Activated CD4-positive, alpha-beta T cell treated with anti-CD3 and anti-CD28 coated beads for 24 hours (primary cell): ENCODE measurements at regions not wholly inside any gene's neighbourhood (a gene's known extent, or its start where the extent isn't known, plus 50 kb on each side); places are given as distances from the start of the nearest gene placed in this dataset.

Experiments used
- DNase-seq, 2 donors: peaks; one replicate each; pipeline ENCODE4 v3.0.0-alpha.2; 2020; ENCODE audit warnings: low read depth in 2 of 2

- no peak for DNase-seq
These were observed 143.6 kb downstream of the COPRS start for GRCh38 chr17:31715446-31715845.

DNA sequence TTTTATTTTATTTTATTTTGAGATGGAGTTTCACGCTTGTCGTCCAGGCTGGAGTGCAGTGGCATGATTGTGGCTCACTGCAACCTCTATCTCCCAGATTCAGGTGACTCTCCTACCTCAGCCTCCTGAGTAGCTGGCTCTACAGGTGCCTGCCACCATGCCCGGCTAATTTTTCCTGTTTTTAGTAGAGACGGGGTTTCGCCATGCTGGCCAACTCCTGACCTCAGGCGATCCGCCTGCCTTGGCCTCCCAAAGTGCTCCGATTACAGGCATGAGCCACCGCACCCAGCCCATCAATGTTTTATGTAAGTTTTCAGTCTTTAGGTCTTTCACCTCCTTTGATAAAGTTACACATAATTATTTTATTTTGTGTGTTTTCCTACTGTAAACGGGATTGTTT, 154.6 kb downstream of the COPRS start:
- no peak for DNase-seq

DNA sequence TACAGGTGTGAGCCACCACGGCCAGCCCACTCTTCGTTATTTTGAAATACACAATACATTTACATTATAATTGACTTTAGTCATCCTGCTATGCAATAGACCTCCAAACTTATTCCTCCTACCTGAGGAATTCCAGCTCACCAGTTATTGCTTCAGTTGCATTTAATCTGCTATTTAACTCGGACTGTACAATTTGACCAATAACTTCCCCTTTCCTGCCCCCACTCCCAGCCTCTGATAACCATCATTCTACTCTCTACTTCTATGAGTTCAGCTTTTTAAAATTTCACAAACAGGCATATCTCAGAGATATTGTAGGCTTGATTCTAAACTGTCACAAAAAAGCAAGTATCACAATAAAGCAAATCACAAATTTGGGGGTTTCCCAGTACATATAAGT, 157.0 kb downstream of the COPRS start:
- no peak for DNase-seq

GRCh38 chr17:31700973-31701372, 158.1 kb downstream of the COPRS start:
- DNase-seq = no peak

- DNase-seq = no peak
These were observed 159.2 kb downstream of the COPRS start for GRCh38 chr17:31699886-31700285.

GRCh38 chr17:31699281-31699680, 159.8 kb downstream of the COPRS start:
- DNase-seq = no peak

DNA sequence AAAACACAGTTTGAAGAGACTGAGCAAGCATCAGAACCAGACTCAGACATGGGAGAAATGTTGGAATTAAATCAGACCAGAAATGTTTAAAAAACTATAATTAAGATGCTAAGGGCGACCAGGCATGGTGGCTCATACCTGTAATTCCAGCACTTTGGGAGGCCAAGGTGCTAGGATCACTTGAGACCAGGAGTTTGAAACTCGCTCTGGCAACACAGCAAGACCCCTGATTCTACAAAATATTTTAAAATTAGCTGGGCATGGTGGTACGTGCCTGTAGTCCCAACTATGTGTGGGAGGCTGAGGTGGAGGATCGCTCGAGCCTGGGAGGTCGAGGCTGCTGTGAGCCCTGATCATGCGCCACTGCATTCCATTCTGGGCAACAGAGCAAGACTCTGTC, 160.3 kb downstream of the COPRS start:
- DNase-seq = no peak

GRCh38 chr17:31697838-31698237, 161.2 kb downstream of the COPRS start:
- DNase-seq = no peak

- no peak for DNase-seq
These were observed 162.2 kb downstream of the COPRS start for GRCh38 chr17:31696703-31697325.

DNA sequence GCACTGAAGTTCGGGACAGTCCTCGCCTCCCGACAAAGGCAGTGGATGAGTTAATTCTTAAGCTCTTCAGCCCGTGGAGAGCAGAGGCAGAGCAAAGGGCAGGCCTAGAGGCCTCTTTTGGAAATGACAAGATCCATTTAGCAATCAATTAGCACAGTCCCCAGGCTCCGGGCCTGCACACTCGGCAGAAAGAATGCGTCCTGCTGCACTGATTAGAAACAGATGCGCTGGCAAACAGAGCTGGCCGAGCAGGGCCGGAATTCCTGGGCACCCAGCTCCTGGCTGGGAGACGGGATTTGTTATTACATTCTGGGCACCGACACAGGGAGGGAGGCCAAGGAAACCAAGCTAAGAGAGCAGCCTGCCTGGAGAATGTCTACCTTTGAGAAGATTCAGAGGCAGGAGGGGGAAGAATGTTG, 162.9 kb downstream of the COPRS start:
- DNase-seq = no peak

GRCh38 chr17:31695456-31696090, 163.5 kb downstream of the COPRS start:
- no peak for DNase-seq

DNA sequence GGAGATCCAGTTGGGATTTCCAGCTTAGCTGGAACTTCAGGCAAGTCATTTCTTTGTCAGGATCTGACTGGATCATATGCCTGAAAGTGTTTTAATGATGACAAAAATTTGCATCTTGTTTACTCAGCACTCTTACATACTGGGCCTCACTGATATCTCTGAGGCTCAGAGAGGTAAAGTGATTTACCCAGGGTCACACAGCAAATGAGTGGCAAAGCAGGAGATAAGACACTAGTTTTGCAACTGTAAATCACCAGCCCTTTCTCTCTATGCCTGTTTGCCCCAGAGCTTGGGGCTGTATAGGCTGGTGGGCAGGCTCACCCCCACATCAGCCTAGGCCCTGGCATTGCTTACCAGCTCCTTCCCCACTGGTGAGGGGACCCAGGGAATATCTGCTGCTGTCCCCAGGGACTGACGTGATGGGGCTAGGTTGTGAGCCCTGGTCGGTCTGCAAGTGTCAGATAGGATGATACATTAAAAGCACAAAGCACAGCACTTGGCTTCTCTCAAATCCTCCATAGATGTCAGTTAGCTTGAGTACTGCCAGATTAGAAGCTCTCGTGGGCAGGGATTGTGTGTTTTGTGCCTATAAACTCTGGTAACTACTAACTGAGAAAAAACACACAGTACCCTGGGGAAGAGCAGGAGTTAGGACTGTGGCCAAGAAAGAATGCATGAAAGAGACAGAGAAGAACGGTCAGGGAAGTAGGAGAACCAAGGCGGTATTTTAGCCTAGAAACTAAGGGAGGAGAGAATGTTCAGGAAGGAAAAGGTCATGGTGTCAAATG, 165.4 kb downstream of the COPRS start:
- no peak for DNase-seq

DNA sequence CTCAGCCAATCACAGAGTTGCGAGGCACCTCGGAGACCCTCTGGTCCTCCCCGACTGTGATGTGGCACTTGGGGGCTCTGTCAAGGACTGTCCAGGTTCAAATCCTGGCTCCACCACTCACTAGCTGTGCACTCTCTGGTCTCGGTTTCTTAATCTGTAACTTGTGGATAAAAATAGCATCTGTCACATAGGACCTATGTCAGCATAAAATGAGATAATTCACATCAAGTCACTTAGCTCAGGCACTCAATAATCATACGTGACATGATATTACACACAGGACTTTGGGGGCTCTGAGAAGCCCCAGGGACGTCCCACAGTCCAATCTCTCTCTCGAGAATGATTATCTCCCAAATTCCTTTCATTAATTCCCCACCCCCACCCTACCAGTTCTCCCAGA, 166.4 kb downstream of the COPRS start:
- DNase-seq = no peak

DNA sequence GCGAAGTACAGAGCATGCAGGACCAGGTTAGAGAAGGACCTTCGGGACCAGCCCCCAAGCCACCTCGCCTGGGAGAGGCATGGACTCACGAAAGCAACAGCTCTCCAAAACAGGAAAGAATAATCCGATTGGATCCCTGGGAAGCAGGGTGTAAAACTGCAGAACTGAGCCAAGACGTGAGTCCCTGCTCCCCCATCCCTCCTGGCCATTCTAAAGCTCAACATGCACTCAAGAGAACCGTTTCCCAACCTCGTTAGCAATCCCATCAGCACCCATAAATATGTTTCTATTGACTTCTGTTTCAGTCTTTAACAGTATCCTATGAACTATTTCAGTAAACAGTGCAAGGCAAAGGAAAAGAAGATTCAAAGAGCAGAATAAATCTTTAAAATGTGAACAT, 167.0 kb downstream of the COPRS start:
- DNase-seq = no peak

DNA sequence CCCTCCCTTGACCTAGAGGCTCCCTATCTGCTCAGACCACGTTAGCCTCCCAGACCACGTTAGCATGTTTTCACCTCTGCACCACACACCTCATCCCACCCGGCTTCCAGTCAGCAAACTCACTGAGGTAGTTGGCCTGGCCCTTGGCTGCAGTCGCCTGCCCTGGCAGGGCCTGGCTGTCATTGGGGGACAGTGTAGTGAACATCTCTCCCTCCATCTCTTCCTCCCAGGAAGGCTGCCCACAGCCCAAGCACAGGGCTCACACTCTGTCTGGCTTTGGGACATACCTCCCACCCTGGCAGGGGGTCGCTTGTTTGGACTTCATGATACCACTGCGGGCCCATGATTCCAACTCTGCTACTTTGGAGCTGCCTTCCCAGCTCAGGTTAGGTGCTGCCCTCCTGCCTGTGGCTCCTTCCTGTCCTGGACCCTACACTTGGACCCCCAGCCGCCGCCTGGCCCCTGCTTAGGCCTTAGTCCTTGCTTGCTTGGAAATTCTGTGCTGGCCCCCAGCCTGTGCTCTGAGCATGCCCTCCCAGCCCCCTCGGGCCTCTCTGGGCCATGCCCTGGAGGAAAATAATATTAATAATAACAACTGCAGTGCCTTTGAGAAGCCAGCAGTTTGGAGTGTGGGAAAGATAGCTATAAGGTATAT, 167.7 kb downstream of the COPRS start:
- DNase-seq = no peak

- no peak for DNase-seq
These were observed 168.9 kb downstream of the COPRS start for GRCh38 chr17:31690151-31690551.

DNA sequence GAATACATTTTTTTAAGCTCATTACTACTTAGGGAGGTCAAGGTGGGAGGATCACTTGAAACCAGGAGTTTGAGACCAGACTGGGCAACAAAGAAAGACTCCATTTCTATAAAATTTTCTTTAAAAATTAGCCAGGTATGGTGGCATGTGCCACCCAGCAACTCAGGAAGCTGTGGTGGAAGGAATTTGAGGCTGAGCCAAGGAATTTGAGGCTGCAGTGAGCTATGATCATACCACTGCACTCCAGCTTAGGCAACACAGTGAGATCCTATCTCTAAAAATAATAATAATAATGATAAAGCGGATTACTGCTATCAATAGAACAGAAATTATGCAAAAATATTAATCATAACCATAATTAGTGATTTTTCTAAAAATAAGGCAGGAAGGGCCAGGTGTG, 170.3 kb downstream of the COPRS start:
- no peak for DNase-seq

GRCh38 chr17:31687505-31688126, 171.4 kb downstream of the COPRS start:
- DNase-seq = no peak

GRCh38 chr17:31686495-31686894, 172.5 kb downstream of the COPRS start:
- DNase-seq = no peak

DNA sequence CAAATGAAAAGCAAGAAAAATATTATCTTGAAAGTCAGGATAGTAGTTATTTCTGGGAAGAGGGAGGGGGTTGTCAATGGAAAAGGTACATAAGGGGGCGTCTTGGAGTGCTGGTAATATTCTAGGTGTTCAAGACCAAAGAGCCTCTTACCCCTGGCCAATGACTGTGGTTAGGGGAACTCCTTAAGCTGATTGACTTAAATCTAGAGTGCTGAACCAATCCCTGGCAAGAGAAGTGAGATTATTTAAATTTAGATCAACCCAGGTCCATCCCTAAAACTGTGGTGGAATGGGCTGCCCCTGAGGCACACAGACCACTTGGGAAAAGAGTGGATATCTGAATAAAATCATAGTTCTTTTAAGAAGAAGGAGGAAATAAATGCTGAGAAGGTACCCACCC, 174.1 kb downstream of the COPRS start:
- DNase-seq = no peak

GRCh38 chr17:31680126-31680525, 178.9 kb downstream of the COPRS start:
- DNase-seq = peak; percentile 3 to 19

- DNase-seq = no peak
These were observed 179.4 kb downstream of the COPRS start for GRCh38 chr17:31679667-31680066.
